CD4-positive, alpha-beta T cell (primary cell): ENCODE measurements at regions not wholly inside any gene's neighbourhood (a gene's known extent, or its start where the extent isn't known, plus 50 kb on each side); places are given as distances from the start of the nearest gene placed in this dataset.

Experiments used
- ATAC-seq: fragments of 200-7000 bp; cut with Tn5 transposase; one replicate; pipeline ENCODE4 v1.10.0; 2022; ENCODE audit warnings: mild to moderate bottlenecking; ENCODE audit not compliant: poor library complexity
- CTCF ChIA-PET: fragments of 350-600 bp; sonication (Branson Sonifier 250); formaldehyde crosslinking; loops from one replicate; lab custom pipeline; 2021; ENCODE audit warnings: antibody characterized with exemption, inconsistent platforms; lab: Charles Lee
- POLR2A ChIA-PET: fragments of 350-600 bp; sonication (Branson Sonifier 250); formaldehyde crosslinking; loops from one replicate; lab custom pipeline; 2021; ENCODE audit warnings: antibody characterized with exemption, inconsistent platforms; lab: Charles Lee
- DNase-seq, 14 experiments: peaks; one replicate each; pipeline ENCODE4 v3.0.0-alpha.2; 2013 to 2020; ENCODE audit warnings: mixed read lengths in 2 of 14
- H3K27ac ChIP-seq, 2 donors: one replicate each; pipeline versions ENCODE4 v1.5.1 to v1.7.0; 2013; ENCODE audit warnings: low read length in 2 of 2, low read depth in 1 of 2, mild to moderate bottlenecking in 1 of 2
- H3K27me3 ChIP-seq, 2 experiments: 1 replicate in 1 of 2; 2 replicates in 1 of 2; pipeline versions ENCODE4 v1.6.1 to v1.7.0; 2013; ENCODE audit warnings: low read length in 2 of 2, control low read depth in 1 of 2, mild to moderate bottlenecking in 1 of 2, moderate library complexity in 1 of 2; ENCODE audit not compliant: insufficient read depth in 2 of 2, control insufficient read depth in 1 of 2
- H3K36me3 ChIP-seq: one replicate; pipeline ENCODE4 v1.6.1; 2013; ENCODE audit warnings: low read length, control low read depth; ENCODE audit not compliant: insufficient read depth
- H3K4me1 ChIP-seq: one replicate; pipeline ENCODE4 v1.6.1; 2013; ENCODE audit warnings: low read length, control low read depth; ENCODE audit not compliant: insufficient read depth
- H3K4me3 ChIP-seq: one replicate; pipeline ENCODE4 v1.5.1; 2013; ENCODE audit warnings: mild to moderate bottlenecking, low read length, moderate library complexity
- H3K9me3 ChIP-seq, 2 experiments: 1 replicate in 1 of 2; 2 replicates in 1 of 2; pipeline versions ENCODE4 v1.6.1 to v1.7.0; 2013; ENCODE audit warnings: low read length in 2 of 2, mild to moderate bottlenecking in 2 of 2, control low read depth in 1 of 2, moderate library complexity in 1 of 2; ENCODE audit not compliant: control insufficient read depth in 1 of 2, insufficient read depth in 1 of 2
- H3K27ac Mint-ChIP-seq: one replicate; pipeline ENCODE4 v1.8.0; 2020; ENCODE audit warnings: mixed read lengths
- H3K27me3 Mint-ChIP-seq: one replicate; pipeline ENCODE4 v1.8.0; 2021; ENCODE audit warnings: mixed read lengths
- H3K36me3 Mint-ChIP-seq: one replicate; pipeline ENCODE4 v1.8.0; 2021; ENCODE audit warnings: low read depth, mixed read lengths
- H3K4me1 Mint-ChIP-seq: one replicate; pipeline ENCODE4 v1.8.0; 2021; ENCODE audit warnings: low read depth, mixed read lengths
- H3K4me3 Mint-ChIP-seq: one replicate; pipeline ENCODE4 v1.8.0; 2020; ENCODE audit warnings: mild to moderate bottlenecking, mixed read lengths
- H3K9me3 Mint-ChIP-seq: one replicate; pipeline ENCODE4 v1.8.0; 2020; ENCODE audit warnings: mixed read lengths
- CTCF ChIP-seq: fragments of 200-600 bp; IDR thresholded peaks from one replicate; pipeline ENCODE4 v1.8.0; 2022; ENCODE audit warnings: antibody characterized with exemption, mild to moderate bottlenecking
- intact Hi-C, 2 experiments: fragments of 100-400 bp; cut with DNase I in 1 of 2; cut with micrococcal nuclease in 1 of 2; formaldehyde crosslinking; loops; one replicate each; pipeline versions ENCODE4 v1.15.1 to v1.9.0; 2023 to 2025; cut with DNase I, micrococcal nuclease

- no peaks in the 10 kb centered on the region for H3K36me3 Mint-ChIP-seq
- ATAC-seq (no peak), DNase-seq (no peak)
- no peak for TF ChIP-seq CTCF
- H3K9me3 ChIP-seq = peaks cover 3 to 5% of the 10 kb centered on the region in 2 experiments
- no peak overlapping the region for H3K27ac Mint-ChIP-seq
- no peaks in the 10 kb centered on the region for H3K4me1 Mint-ChIP-seq
- intact Hi-C loops = no loop called here
- no peaks in the 10 kb centered on the region for H3K27me3 ChIP-seq
- ChIA-PET POLR2A (no interaction called here), CTCF (no interaction called here)
- H3K4me3 ChIP-seq = no peak overlapping the region
- H3K27me3 Mint-ChIP-seq = no peaks in the 10 kb centered on the region
- H3K4me1 ChIP-seq = no peaks in the 10 kb centered on the region
- H3K9me3 Mint-ChIP-seq = peaks cover 4% of the 10 kb centered on the region
- H3K36me3 ChIP-seq = no peaks in the 10 kb centered on the region
- H3K4me3 Mint-ChIP-seq = no peak overlapping the region
- no peak overlapping the region for H3K27ac ChIP-seq
Measured at GRCh38 chr4:137065311-137065710, 467.0 kb downstream of the PCDH18 start.

DNA sequence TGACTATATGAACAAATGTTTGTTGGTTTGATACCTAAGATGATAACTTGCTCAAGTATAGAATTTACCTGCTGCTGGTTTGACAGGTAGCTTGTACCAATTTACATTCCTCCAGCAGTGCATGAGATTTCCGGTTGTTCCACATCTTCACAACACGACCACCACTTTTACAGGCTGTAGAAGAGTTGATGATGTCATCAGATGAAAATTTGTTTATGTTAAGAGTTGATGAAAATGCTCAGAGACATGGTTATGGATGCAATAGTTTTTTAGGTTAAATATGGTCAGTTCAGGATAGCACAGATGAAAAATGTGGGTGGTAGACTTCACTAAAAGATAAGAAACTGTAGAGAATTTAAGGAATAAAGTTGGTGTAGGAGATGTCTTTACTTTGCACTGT is 468.3 kb downstream of the PCDH18 start:
- Mint-ChIP-seq H3K4me1 (no peaks in the 10 kb centered on the region), H3K36me3 (no peaks in the 10 kb centered on the region), H3K9me3 (peaks cover 6% of the 10 kb centered on the region), H3K4me3 (no peak overlapping the region), H3K27me3 (no peaks in the 10 kb centered on the region), H3K27ac (no peak overlapping the region)
- Histone ChIP-seq H3K27me3 (no peaks in the 10 kb centered on the region), H3K4me3 (no peak overlapping the region), H3K4me1 (no peaks in the 10 kb centered on the region), H3K9me3 (peaks cover 0 to 5% of the 10 kb centered on the region in 2 experiments), H3K36me3 (no peaks in the 10 kb centered on the region), H3K27ac (no peak overlapping the region)
- DNase-seq (no peak), ATAC-seq (no peak)
- no peak for TF ChIP-seq CTCF
- ChIA-PET POLR2A (no interaction called here), CTCF (no interaction called here)
- intact Hi-C loops = no loop called here

- H3K27me3 Mint-ChIP-seq = no peaks in the 10 kb centered on the region
- Histone ChIP-seq H3K36me3 (no peaks in the 10 kb centered on the region), H3K27me3 (no peaks in the 10 kb centered on the region), H3K9me3 (no peaks in the 10 kb centered on the region), H3K27ac (no peak overlapping the region), H3K4me1 (no peaks in the 10 kb centered on the region), H3K4me3 (no peak overlapping the region)
- no peaks in the 10 kb centered on the region for H3K4me1 Mint-ChIP-seq
- POLR2A ChIA-PET = no interaction called here
- ATAC-seq (no peak), DNase-seq (no peak)
- no peaks in the 10 kb centered on the region for H3K36me3 Mint-ChIP-seq
- no peak overlapping the region for H3K4me3 Mint-ChIP-seq
- H3K9me3 Mint-ChIP-seq = peaks cover 2% of the 10 kb centered on the region
- H3K27ac Mint-ChIP-seq = no peak overlapping the region
- CTCF ChIA-PET = no interaction called here
- intact Hi-C loops = no loop called here
- no peak for TF ChIP-seq CTCF
Measured at GRCh38 chr4:137043184-137043583, 489.1 kb downstream of the PCDH18 start.
